ENCODE measurements at regions not wholly inside any gene's neighbourhood (a gene's known extent, or its start where the extent isn't known, plus 50 kb on each side); places are given as distances from the start of the nearest gene placed in this dataset.

DNA sequence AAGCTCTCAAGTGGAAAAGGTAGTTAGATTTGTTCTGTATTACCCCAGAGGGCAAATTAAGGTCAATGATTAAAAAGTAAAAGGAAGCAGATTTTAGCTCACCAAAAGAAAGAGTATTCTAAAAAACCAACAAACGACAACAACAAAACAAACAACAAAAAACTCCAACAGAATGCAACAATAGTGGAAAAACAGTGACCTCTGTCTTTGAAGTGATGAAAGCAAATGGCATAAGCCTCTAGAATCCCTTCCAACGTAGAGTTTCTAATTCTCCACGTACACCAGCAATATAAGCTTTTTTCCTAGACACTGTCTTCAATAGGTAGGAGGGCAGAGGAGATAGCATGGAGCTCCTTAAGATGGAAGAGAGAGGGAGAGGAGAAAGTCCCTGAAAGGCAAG, 359.1 kb downstream of the TTLL7 start:
- H3K9me3 ChIP-seq (ENCODE audit: low read length), result no peaks in the 10 kb centered on the region
- H3K9me2 ChIP-seq (ENCODE audit: low read depth, low read length), result no peaks in the 10 kb centered on the region
- no peak overlapping the region for H3K4me3 ChIP-seq (ENCODE audit: low read depth, low read length, poor library complexity, severe bottlenecking)
- H4K20me1 ChIP-seq (ENCODE audit: insufficient read depth, low read length), result no peaks in the 10 kb centered on the region
- H3K79me2 ChIP-seq (ENCODE audit: insufficient read depth, low read length), result no peaks in the 10 kb centered on the region
- no peak overlapping the region for H2AFZ ChIP-seq (ENCODE audit: low read length)
- H3K36me3 ChIP-seq (ENCODE audit: insufficient read depth, low read length), result no peaks in the 10 kb centered on the region
- no peak overlapping the region for H3K27ac ChIP-seq (ENCODE audit: low read depth, low read length, poor library complexity, severe bottlenecking)
- peaks cover 9% of the 10 kb centered on the region for H3K4me1 ChIP-seq (ENCODE audit: insufficient read depth, low read length, severe bottlenecking)
- TF ChIP-seq, protein P1, sequence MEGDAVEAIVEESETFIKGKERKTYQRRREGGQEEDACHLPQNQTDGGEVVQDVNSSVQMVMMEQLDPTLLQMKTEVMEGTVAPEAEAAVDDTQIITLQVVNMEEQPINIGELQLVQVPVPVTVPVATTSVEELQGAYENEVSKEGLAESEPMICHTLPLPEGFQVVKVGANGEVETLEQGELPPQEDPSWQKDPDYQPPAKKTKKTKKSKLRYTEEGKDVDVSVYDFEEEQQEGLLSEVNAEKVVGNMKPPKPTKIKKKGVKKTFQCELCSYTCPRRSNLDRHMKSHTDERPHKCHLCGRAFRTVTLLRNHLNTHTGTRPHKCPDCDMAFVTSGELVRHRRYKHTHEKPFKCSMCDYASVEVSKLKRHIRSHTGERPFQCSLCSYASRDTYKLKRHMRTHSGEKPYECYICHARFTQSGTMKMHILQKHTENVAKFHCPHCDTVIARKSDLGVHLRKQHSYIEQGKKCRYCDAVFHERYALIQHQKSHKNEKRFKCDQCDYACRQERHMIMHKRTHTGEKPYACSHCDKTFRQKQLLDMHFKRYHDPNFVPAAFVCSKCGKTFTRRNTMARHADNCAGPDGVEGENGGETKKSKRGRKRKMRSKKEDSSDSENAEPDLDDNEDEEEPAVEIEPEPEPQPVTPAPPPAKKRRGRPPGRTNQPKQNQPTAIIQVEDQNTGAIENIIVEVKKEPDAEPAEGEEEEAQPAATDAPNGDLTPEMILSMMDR (IDR thresholded peaks at IDR 0.05; ENCODE audit: low read length), result no peak
- TF ChIP-seq EZH2 (IDR thresholded peaks at IDR 0.05; ENCODE audit: borderline replicate concordance, low read length), result no peak
- H3K27me3 ChIP-seq (ENCODE audit: insufficient read depth, low read length), result no peaks in the 10 kb centered on the region
- no peak overlapping the region for H3K4me2 ChIP-seq (ENCODE audit: low read length)
- no peaks in the 10 kb centered on the region for H3F3A ChIP-seq (ENCODE audit: insufficient read depth, low read length)
- H3K9ac ChIP-seq (ENCODE audit: low read length), result no peak overlapping the region

DNA sequence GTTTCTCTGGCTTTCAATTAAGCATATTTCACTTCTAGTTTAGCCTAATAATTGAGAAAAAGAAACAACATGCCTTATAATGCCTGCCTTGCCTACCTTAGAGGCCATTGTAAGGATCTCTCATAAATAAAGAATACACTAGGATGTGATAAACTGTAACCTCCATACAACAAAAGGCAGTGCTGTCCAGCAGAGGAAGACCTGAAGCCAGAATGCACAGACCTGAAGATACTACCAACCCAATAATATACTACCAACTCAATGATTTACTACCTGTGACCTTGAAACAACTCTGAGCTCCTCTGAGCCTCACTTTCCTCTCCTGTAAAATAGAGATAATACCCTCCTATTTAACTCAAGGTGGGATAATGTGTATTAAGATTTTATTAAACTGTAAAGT, 361.3 kb downstream of the TTLL7 start:
- Histone ChIP-seq H3K79me2 (ENCODE audit: insufficient read depth, low read length) (no peaks in the 10 kb centered on the region), H3K4me3 (ENCODE audit: low read depth, low read length, poor library complexity, severe bottlenecking) (no peak overlapping the region), H2AFZ (ENCODE audit: low read length) (no peak overlapping the region), H3K9me2 (ENCODE audit: low read depth, low read length) (no peaks in the 10 kb centered on the region), H3K27me3 (ENCODE audit: insufficient read depth, low read length) (no peaks in the 10 kb centered on the region), H3K36me3 (ENCODE audit: insufficient read depth, low read length) (no peaks in the 10 kb centered on the region), H3K9ac (ENCODE audit: low read length) (no peak overlapping the region), H3K27ac (ENCODE audit: low read depth, low read length, poor library complexity, severe bottlenecking) (no peak overlapping the region), H3F3A (ENCODE audit: insufficient read depth, low read length) (no peaks in the 10 kb centered on the region), H3K4me1 (ENCODE audit: insufficient read depth, low read length, severe bottlenecking) (peaks cover 13% of the 10 kb centered on the region), H3K9me3 (ENCODE audit: low read length) (no peaks in the 10 kb centered on the region), H4K20me1 (ENCODE audit: insufficient read depth, low read length) (no peaks in the 10 kb centered on the region), H3K4me2 (ENCODE audit: low read length) (no peak overlapping the region)
- no peak for TF ChIP-seq EZH2 (IDR thresholded peaks at IDR 0.05; ENCODE audit: borderline replicate concordance, low read length)
- TF ChIP-seq, protein P1 (IDR thresholded peaks at IDR 0.05; ENCODE audit: low read length), result no peak

DNA sequence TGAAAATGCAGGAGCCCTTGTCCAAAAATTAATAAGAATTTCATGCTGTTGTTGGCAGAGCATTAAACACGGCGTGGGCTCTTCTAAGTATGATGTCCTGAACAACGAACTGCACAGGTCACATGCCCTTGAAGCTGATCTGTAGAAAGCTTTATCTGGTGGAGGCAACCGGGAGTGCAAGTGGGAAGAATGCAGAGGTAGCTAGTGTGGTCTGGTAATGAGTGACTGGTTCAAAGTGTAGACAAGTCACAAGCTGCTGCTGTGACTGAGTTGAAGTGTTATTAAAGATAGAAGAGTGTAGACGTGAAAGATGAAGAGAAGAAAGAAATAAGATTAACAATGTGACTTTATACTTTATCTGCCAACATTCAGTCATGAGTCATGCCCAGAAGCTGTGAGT, 361.9 kb downstream of the TTLL7 start:
- Histone ChIP-seq H3K9me3 (ENCODE audit: low read length) (no peaks in the 10 kb centered on the region), H3K27ac (ENCODE audit: low read depth, low read length, poor library complexity, severe bottlenecking) (no peak overlapping the region), H3K9me2 (ENCODE audit: low read depth, low read length) (no peaks in the 10 kb centered on the region), H3K4me1 (ENCODE audit: insufficient read depth, low read length, severe bottlenecking) (peaks cover 10% of the 10 kb centered on the region), H3F3A (ENCODE audit: insufficient read depth, low read length) (no peaks in the 10 kb centered on the region), H3K9ac (ENCODE audit: low read length) (no peak overlapping the region), H3K4me3 (ENCODE audit: low read depth, low read length, poor library complexity, severe bottlenecking) (no peak overlapping the region), H3K4me2 (ENCODE audit: low read length) (no peak overlapping the region), H2AFZ (ENCODE audit: low read length) (no peak overlapping the region), H3K79me2 (ENCODE audit: insufficient read depth, low read length) (no peaks in the 10 kb centered on the region), H4K20me1 (ENCODE audit: insufficient read depth, low read length) (no peaks in the 10 kb centered on the region), H3K27me3 (ENCODE audit: insufficient read depth, low read length) (no peaks in the 10 kb centered on the region), H3K36me3 (ENCODE audit: insufficient read depth, low read length) (no peaks in the 10 kb centered on the region)
- no peak for TF ChIP-seq EZH2 (IDR thresholded peaks at IDR 0.05; ENCODE audit: borderline replicate concordance, low read length)
- TF ChIP-seq, protein P1 (IDR thresholded peaks at IDR 0.05; ENCODE audit: low read length), result no peak
